GM19099 (cell line): ENCODE measurements at regions not wholly inside any gene's neighbourhood (a gene's known extent, or its start where the extent isn't known, plus 50 kb on each side); places are given as distances from the start of the nearest gene placed in this dataset.

Source experiments
- POLR2A ChIP-seq: IDR thresholded peaks from 3 replicates; pipeline ENCODE4 v1.6.1; 2011; ENCODE audit warnings: low read depth; ENCODE audit not compliant: insufficient read length; ENCODE audit errors: extremely low read depth

DNA sequence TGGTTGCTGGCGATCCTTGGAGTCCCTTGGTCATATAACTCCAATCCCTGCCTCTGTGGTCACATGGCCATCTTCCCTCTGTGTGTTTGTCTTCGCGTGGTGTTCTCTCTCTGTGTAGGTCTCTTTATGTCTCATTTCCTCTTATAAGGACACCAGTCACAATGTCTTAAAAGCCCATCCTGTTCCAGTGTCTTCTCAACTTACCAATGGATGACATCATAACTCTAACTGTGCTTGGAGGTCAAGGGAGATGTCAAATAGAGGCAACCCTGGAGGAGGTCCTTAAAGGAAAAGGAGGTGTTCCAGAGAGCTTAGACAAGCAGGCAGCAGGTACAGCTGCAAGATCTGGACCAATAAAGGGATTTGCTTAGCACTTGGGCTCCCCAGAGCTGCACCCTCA lies 143.0 kb downstream of the BUB3 start:
- no peak for TF ChIP-seq POLR2A

DNA sequence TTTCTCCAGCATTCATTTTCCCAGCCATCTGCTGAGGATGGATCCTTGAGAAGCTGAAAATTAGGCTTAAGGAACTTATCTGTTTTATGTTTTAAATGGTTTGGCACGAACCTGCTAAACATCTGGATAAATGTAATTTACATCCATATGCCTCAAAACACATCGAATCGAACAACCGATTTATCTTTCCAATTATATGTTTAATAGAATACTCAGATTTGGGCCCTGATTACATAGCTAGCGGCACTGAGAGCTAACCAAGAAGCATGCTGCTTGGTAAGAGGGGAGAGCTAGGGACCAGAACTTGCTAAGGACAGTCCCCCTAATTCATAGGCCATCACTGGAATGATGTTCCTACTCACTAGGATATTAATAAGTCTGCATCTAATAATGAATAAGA lies 144.4 kb downstream of the BUB3 start:
- no peak for TF ChIP-seq POLR2A

GRCh38 chr10:123299598-123299997 lies 145.4 kb downstream of the BUB3 start:
- no peak for TF ChIP-seq POLR2A

- TF ChIP-seq POLR2A: no peak
Measured at GRCh38 chr10:123301077-123301857, 147.1 kb downstream of the BUB3 start.

DNA sequence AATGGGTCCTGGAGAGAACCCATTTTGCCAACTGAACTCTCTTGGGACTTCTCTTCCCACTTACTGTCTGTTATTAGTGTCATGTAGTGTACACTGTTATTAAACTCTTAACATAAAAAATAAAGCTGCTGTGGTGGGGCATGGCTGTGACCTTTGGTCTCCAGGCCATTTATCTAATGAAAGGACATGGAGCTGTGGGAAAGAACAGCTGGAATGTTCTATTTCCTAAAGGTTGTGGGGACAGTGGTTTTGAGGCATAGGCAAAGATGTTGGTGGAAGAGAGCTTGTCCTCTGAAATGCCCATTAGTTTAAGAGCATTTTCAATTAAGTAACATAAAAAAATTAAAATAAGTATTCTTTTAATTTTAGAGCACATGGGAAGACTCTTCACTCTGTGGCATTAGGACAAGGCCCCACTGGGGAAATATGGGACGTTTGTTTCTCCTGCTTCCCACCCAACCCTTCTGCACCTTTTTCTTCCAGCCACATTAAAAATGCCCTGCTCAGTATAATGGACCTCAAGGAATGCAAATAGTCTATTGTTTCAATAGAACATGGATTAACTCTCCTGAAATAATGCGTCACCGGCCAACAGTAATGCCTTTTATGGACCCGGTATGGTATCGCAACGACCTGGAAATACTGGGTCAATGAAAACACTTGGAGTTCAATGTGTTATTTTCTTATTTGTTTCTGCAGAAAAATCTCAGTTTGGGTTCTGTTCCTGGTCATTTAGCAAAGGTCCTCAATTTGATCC lies 149.6 kb downstream of the BUB3 start:
- no peak for TF ChIP-seq POLR2A

- TF ChIP-seq POLR2A: no peak
Measured at GRCh38 chr10:123305671-123306070, 151.5 kb downstream of the BUB3 start.

DNA sequence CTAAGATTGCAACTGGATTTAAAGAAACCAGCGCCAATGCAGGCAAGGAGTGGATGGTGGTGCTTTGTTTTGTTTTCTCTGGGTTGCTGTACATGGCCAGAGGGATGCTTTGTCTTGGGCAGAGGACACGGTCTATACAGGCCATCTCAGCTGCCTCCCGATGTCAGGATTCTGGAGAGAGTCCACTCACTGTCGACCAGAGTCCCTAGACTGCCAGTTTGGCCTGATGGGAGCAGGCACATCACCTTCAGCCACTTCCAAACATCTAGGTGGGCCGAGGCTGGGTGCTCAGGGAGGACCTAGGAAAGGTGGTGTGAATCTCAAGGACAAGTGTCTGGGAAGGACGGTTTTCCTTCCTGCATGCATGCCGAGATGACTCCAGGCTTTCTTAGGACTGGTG lies 152.1 kb downstream of the BUB3 start:
- no peak for TF ChIP-seq POLR2A

GRCh38 chr10:123309731-123310130 lies 155.5 kb downstream of the BUB3 start:
- TF ChIP-seq POLR2A: no peak

DNA sequence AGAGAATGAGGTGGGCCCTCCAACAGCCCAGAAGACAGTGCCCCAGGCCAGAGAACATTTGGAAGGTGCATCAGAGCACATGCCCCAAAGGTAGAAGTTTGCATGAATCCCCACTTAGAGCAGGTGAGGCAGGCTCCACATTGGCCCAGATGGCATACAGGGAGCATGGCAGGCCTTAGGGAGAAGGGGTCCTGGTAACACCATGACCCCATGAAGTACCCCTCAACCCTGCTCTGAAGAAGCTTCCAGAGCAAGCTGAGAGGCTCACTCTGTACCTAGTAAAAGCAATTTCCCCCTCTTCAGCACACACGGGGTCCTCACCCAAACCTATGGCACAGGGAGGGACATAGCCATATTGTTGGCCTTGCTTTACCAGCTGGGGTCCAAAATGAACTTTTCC lies 162.6 kb downstream of the BUB3 start:
- no peak for TF ChIP-seq POLR2A

DNA sequence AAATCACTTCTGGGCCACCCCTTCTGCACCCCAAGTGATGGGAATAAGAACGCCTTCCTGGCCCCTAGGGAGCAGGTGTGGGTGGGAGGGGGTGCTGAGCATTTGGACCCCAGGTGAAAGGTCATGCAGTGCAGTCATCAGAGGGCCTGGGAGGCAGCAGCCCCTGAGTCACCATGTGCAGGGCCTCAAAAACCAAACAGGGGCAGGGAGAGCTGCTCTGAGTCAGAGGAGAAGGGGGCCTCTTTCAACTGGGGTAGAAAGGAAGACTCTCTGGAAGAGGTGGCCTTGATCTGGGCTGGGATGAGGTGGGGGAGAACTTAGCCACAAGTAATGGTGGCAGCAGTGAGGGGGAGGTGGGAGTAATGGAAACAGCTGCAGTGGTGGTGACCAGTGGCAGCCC lies 164.3 kb downstream of the BUB3 start:
- no peak for TF ChIP-seq POLR2A

DNA sequence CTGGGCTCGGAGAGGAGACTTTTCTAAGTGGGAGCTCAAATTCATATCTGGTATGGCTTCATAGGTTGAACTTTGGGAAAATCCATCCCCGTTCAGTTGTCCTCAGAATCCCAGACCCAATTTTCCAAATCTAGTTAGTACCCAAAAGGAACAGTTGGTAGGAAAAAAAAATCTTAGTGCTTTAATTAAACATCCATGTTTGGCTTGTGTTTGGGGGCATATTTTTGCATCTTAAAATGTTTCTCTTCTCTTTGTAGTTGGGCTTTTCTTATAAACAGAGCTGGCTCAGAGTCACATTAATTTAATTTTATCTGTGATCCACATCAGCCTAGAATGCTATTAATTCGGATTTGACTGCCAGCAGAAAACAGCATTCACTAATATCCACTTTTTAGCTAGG lies 165.9 kb downstream of the BUB3 start:
- no peak for TF ChIP-seq POLR2A

DNA sequence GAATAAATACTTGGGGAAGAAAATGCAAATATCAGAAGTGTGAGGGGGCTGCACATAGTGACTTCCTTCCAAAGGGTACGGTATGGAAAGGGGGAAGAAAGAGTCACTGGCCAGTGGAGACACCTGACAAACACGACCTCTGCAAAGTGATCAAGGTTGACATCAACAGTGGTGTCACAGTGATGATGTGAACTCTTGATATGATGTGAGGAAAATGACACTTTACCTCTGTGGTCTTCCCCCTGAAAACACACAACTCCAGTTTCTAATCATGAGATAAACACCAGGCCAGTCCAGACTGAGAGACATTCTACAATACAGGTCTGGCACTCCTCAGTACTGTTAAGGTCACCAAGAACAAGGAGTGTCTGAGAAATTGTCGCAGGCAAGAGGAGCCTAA lies 169.7 kb downstream of the BUB3 start:
- TF ChIP-seq POLR2A: no peak

DNA sequence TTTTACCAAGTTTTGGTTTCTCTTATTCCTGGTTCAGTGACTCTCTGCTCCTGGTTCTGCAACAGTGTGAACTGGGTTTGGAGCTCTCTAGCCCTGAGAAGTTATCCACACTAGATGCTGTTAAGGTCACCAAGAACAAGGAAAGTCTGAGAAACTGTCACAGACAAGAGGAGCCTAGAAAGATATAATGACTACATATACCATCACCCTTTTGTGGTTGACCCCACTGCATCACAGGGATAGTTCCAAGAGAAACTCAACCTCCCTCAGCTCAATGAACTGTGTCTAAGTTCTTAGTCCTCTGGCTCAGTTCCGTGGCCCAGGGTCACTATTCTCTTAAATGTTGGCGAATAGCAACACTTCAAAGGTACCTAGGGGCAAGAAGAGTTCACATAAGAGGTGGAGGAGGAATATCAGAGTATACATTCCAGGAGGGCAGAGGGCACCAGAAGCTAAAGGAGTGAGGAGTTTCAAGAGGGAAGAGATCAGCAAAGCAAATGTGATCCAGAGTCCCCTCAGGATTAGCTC lies 171.5 kb downstream of the BUB3 start:
- no peak for TF ChIP-seq POLR2A

GRCh38 chr10:123326674-123327073 lies 172.5 kb downstream of the BUB3 start:
- TF ChIP-seq POLR2A: no peak

GRCh38 chr10:123327450-123327849 lies 173.2 kb downstream of the BUB3 start:
- TF ChIP-seq POLR2A: no peak

DNA sequence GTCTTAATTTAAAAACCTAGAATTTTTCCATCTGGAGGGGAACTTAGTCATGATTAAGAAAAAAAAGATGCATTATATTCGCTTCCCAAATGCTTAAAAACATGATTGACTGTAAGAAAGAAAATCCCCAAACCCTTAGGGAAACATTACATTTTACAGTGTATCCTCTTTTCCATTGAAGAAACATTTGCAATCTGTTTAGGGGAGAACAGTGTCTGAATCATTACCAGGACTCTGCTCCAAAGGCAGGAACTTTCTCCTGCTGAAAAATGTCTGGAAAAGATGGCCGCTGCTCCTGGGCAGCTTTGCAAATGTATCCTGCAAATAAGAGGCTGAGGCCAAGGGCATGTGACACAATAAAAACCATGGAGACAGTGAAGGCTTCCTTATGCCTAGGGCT lies 173.7 kb downstream of the BUB3 start:
- TF ChIP-seq POLR2A: no peak
